GM12873 (cell line): ENCODE measurements at regions not wholly inside any gene's neighbourhood (a gene's known extent, or its start where the extent isn't known, plus 50 kb on each side); places are given as distances from the start of the nearest gene placed in this dataset.

Source experiments
- CTCF ChIP-seq: IDR thresholded peaks from 2 replicates; pipeline ENCODE4 v1.5.1; 2012; ENCODE audit warnings: low read depth, mild to moderate bottlenecking, moderate library complexity, low read length, control low read depth; ENCODE audit not compliant: insufficient read depth; ENCODE audit errors: missing control alignments

- no peak for TF ChIP-seq CTCF
Measured at GRCh38 chr7:113519472-113519871, 399.3 kb downstream of the PPP1R3A start.

- TF ChIP-seq CTCF, result no peak
Measured at GRCh38 chr7:113504691-113505090, 386.3 kb upstream of the SMIM30 start.

GRCh38 chr7:113504142-113504541 is 385.8 kb upstream of the SMIM30 start:
- TF ChIP-seq CTCF, result no peak

- no peak for TF ChIP-seq CTCF
Measured at GRCh38 chr7:113491305-113491704, 373.0 kb upstream of the SMIM30 start.

GRCh38 chr7:113487925-113488731 is 369.8 kb upstream of the SMIM30 start:
- no peak for TF ChIP-seq CTCF

- TF ChIP-seq CTCF, result no peak
Measured at GRCh38 chr7:113486548-113486947, 368.2 kb upstream of the SMIM30 start.

GRCh38 chr7:113483657-113484056 is 365.3 kb upstream of the SMIM30 start:
- TF ChIP-seq CTCF, result no peak
